Ovary (tissue), 7 donors: ENCODE measurements at regions not wholly inside any gene's neighbourhood (a gene's known extent, or its start where the extent isn't known, plus 50 kb on each side); places are given as distances from the start of the nearest gene placed in this dataset.

Experiments
- DNase-seq, 5 donors: peaks; one replicate each; pipeline ENCODE4 v3.0.0-alpha.2; 2019 to 2020
- H3K27ac ChIP-seq, 2 donors: fragments of 200-600 bp; one replicate each; pipeline versions ENCODE4 v1.5.1 to v1.8.0; 2019 to 2022
- H3K27me3 ChIP-seq: fragments of 200-600 bp; one replicate; pipeline ENCODE4 v1.8.0; 2022
- H3K36me3 ChIP-seq: fragments of 200-600 bp; sonication (generic); one replicate; pipeline ENCODE4 v1.5.1; 2019
- H3K4me1 ChIP-seq: one replicate; pipeline ENCODE4 v1.8.1; 2013; ENCODE audit warnings: mild to moderate bottlenecking, moderate library complexity; ENCODE audit not compliant: insufficient read depth
- H3K4me3 ChIP-seq: fragments of 200-600 bp; sonication (generic); one replicate; pipeline ENCODE4 v1.5.1; 2017
- H3K9me3 ChIP-seq, 2 donors: fragments of 200-600 bp in 1 of 2; sonication (generic) in 1 of 2; one replicate each; pipeline versions ENCODE4 v1.5.1 to v1.8.1; 2013 to 2019; ENCODE audit warnings: mild to moderate bottlenecking in 1 of 2, moderate library complexity in 1 of 2
- CTCF ChIP-seq, 3 donors: fragments of 450-650 bp in 2 of 3; fragments of 200-600 bp in 1 of 3; IDR thresholded peaks; one replicate each; pipeline versions ENCODE4 v1.5.1 to v1.8.0; 2016 to 2022; ENCODE audit warnings: antibody characterized with exemption in 3 of 3, mild to moderate bottlenecking in 1 of 3
- EP300 ChIP-seq: sonication (generic); formaldehyde crosslinking; IDR thresholded peaks from one replicate; pipeline ENCODE4 v1.6.1; 2017; ENCODE audit warnings: antibody characterized with exemption
- POLR2A ChIP-seq: fragments of 450-650 bp; IDR thresholded peaks from one replicate; pipeline ENCODE4 v1.6.1; 2017; ENCODE audit warnings: antibody characterized with exemption, mild to moderate bottlenecking, moderate library complexity
- WGBS, 3 donors: extraction: QIAGEN DNeasy Blood & Tissue Kit in 1 of 3; methylation state at CpG; one replicate each; pipeline versions ENCODE4 v1.1.5 to v1.1.7; 2013 to 2017; 5-methylcytosine and 5-hydroxymethylcytosine counted together
- intact Hi-C, 4 donors: fragments of 100-400 bp; cut with DNase I; formaldehyde crosslinking; loops; one replicate each; pipeline versions ENCODE4 v1.11.0 to v1.15.1; 2022 to 2023
- donor health status: DM: no; HTN: no; CAD: no; lungs with moderate emphysema.
- donor health status: DM: no; HTN: no; CAD: no.
- donor health status: Bipolar disorder and iron deficiency.
- donor health status: DM: no; HTN: no; CAD: no.
- donor health status: DM: yes; HTN: yes; CAD: no.

GRCh38 chr1:87402241-87403002 is 73.7 kb downstream of the LMO4 start:
- H3K4me3 ChIP-seq, result no peak overlapping the region
- 73 to 75% (median 75%) methylated on average over 6 of the region's 6 CpGs for WGBS, 3 donors
- H3K36me3 ChIP-seq, result no peaks in the 10 kb centered on the region
- no peaks in the 10 kb centered on the region for H3K4me1 ChIP-seq
- no peak overlapping the region for H3K27ac ChIP-seq
- DNase-seq, result no peak
- intact Hi-C loops, result no loop called here
- TF ChIP-seq CTCF (IDR thresholded peaks at IDR 0.05) (no peak), EP300 (no peak), POLR2A (no peak)
- H3K9me3 ChIP-seq, result no peaks in the 10 kb centered on the region
- no peaks in the 10 kb centered on the region for H3K27me3 ChIP-seq

GRCh38 chr1:87403061-87403820 is 74.6 kb downstream of the LMO4 start:
- 77 to 79% (median 77%) methylated on average over 7 of the region's 7 CpGs for WGBS, 3 donors
- H3K4me3 ChIP-seq, result no peak overlapping the region
- no peaks in the 10 kb centered on the region for H3K36me3 ChIP-seq
- H3K27ac ChIP-seq, result no peak overlapping the region
- DNase-seq, result no peak
- intact Hi-C loops, result no loop called here
- no peaks in the 10 kb centered on the region for H3K9me3 ChIP-seq
- no peaks in the 10 kb centered on the region for H3K27me3 ChIP-seq
- no peak for TF ChIP-seq EP300
- TF ChIP-seq CTCF (IDR thresholded peaks at IDR 0.05), result no peak
- TF ChIP-seq POLR2A, result no peak
- no peaks in the 10 kb centered on the region for H3K4me1 ChIP-seq

- Histone ChIP-seq H3K4me3 (no peak overlapping the region), H3K27me3 (no peaks in the 10 kb centered on the region), H3K27ac (no peak overlapping the region), H3K9me3 (no peaks in the 10 kb centered on the region), H3K4me1 (no peaks in the 10 kb centered on the region), H3K36me3 (no peaks in the 10 kb centered on the region)
- DNase-seq, result no peak
- TF ChIP-seq CTCF (IDR thresholded peaks at IDR 0.05) (no peak), POLR2A (no peak), EP300 (no peak)
- intact Hi-C loops, result no loop called here
- WGBS, 3 donors, result 90 to 96% (median 95%) methylated on average over 3 of the region's 3 CpGs
Observed at GRCh38 chr1:87404296-87404695, 75.6 kb downstream of the LMO4 start.

- H3K4me1 ChIP-seq, result no peaks in the 10 kb centered on the region
- TF ChIP-seq POLR2A (no peak), CTCF (IDR thresholded peaks at IDR 0.05) (no peak), EP300 (no peak)
- H3K9me3 ChIP-seq, result no peaks in the 10 kb centered on the region
- whole genome bisulfite sequencing, 3 donors, result 77 to 89% (median 83%) methylated on average over 2 of the region's 2 CpGs
- H3K4me3 ChIP-seq, result no peak overlapping the region
- no peak overlapping the region for H3K27ac ChIP-seq
- intact Hi-C loops, result no loop called here
- DNase-seq, result no peak
- no peaks in the 10 kb centered on the region for H3K36me3 ChIP-seq
- no peaks in the 10 kb centered on the region for H3K27me3 ChIP-seq
Observed at GRCh38 chr1:87408665-87409248, 80.1 kb downstream of the LMO4 start.
